ENCODE measurements at regions not wholly inside any gene's neighbourhood (a gene's known extent, or its start where the extent isn't known, plus 50 kb on each side); places are given as distances from the start of the nearest gene placed in this dataset.

DNA sequence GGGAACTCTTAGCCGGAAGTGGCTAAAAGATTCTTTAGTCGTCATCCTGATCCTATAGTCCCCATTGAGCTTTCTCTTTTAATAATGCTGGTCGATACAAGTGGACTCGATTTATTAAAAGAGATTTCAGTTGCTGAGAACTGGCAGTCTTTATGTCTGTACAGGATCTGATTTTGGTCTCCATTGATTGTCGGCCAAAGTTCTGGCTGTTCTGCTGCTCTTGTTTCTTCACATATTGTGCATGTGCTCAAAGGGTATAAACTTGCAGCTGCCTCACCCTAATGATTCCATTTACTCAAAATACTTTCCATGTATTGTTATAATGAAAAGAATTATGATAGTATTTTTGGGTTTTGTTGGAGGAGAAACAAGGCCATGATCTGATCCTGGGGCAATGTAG, 100.7 kb upstream of the CTTNBP2 start:
- H3K4ac ChIP-seq (ENCODE audit: low read depth in 1 of 2, low read length in 2 of 2), result no peak overlapping the region
- H3K27me3 ChIP-seq (ENCODE audit: control insufficient read depth in 1 of 2, insufficient read depth in 1 of 2, low read length in 2 of 2), result no peaks in the 10 kb centered on the region
- H3K18ac ChIP-seq (ENCODE audit: low read depth in 1 of 2, low read length in 2 of 2), result no peak overlapping the region
- no peak overlapping the region for H2AFZ ChIP-seq (ENCODE audit: low read depth, low read length)
- H3K9ac ChIP-seq (ENCODE audit: low read length), result no peak overlapping the region
- H3K79me1 ChIP-seq (replicated peaks; ENCODE audit: low read length, poor library complexity, severe bottlenecking), result no peaks in the 10 kb centered on the region
- H4K8ac ChIP-seq (ENCODE audit: low read length), result no peak overlapping the region
- H3K4me3 ChIP-seq (ENCODE audit: insufficient read depth in 1 of 2, low read depth in 1 of 2, low read length in 2 of 2), result no peak overlapping the region
- H3K4me2 ChIP-seq (ENCODE audit: low read length, poor library complexity, severe bottlenecking), result no peak overlapping the region
- no peak overlapping the region for H2BK15ac ChIP-seq (ENCODE audit: low read depth, poor library complexity, severe bottlenecking)
- no peak for DNase-seq
- no peak overlapping the region for H3K27ac ChIP-seq (ENCODE audit: low read length, poor library complexity, severe bottlenecking)
- H2BK5ac ChIP-seq (ENCODE audit: low read depth, low read length, poor library complexity, severe bottlenecking), result no peak overlapping the region
- H2AK5ac ChIP-seq (ENCODE audit: low read length, severe bottlenecking), result no peak overlapping the region
- H3K14ac ChIP-seq (ENCODE audit: low read length in 2 of 2), result no peak overlapping the region
- no peak overlapping the region for H2BK12ac ChIP-seq (ENCODE audit: low read length in 2 of 2)
- no peak overlapping the region for H2BK120ac ChIP-seq (ENCODE audit: low read depth, low read length)
- H4K91ac ChIP-seq (ENCODE audit: low read length), result no peak overlapping the region
- no peak overlapping the region for H3K23ac ChIP-seq (ENCODE audit: low read length in 2 of 2)
- 98% methylated on average over 5 of the region's 5 CpGs for WGBS
- H3K9me3 ChIP-seq (ENCODE audit: control insufficient read depth, low read length), result no peaks in the 10 kb centered on the region
- H3K4me1 ChIP-seq (ENCODE audit: control insufficient read depth, insufficient read depth, low read depth, low read length), result peaks cover 5% of the 10 kb centered on the region
- H3K36me3 ChIP-seq (ENCODE audit: control insufficient read depth in 1 of 2, insufficient read depth in 2 of 2, low read depth in 1 of 2, low read length in 2 of 2), result no peaks in the 10 kb centered on the region

DNA sequence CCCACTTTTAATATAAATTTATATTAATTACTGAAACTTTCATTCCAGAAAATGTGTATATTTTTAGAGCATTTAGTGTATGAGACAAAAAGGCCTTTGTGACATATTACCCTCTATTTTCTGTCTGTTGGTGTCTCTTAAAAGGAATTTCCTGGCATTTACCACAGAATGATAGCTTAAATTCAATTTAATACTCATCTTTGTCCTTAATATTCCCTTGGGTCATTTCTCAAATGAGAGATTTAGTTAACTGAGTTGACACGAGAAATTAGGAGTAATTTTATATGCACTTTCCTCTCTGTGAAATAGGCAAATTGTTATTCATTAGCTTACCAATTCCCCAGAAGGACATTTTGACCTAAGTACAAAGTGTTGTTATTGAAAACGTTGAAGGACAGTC, 101.7 kb upstream of the CTTNBP2 start:
- Histone ChIP-seq H3K4me1 (ENCODE audit: control insufficient read depth, insufficient read depth, low read depth, low read length) (peaks cover 5% of the 10 kb centered on the region), H4K8ac (ENCODE audit: low read length) (no peak overlapping the region), H2AK5ac (ENCODE audit: low read length, severe bottlenecking) (no peak overlapping the region), H3K36me3 (ENCODE audit: control insufficient read depth in 1 of 2, insufficient read depth in 2 of 2, low read depth in 1 of 2, low read length in 2 of 2) (no peaks in the 10 kb centered on the region), H3K27ac (ENCODE audit: low read length, poor library complexity, severe bottlenecking) (no peak overlapping the region), H3K9me3 (ENCODE audit: control insufficient read depth, low read length) (no peaks in the 10 kb centered on the region), H2AFZ (ENCODE audit: low read depth, low read length) (no peak overlapping the region), H3K4me3 (ENCODE audit: insufficient read depth in 1 of 2, low read depth in 1 of 2, low read length in 2 of 2) (no peak overlapping the region), H2BK5ac (ENCODE audit: low read depth, low read length, poor library complexity, severe bottlenecking) (no peak overlapping the region), H3K27me3 (ENCODE audit: control insufficient read depth in 1 of 2, insufficient read depth in 1 of 2, low read length in 2 of 2) (no peaks in the 10 kb centered on the region), H3K14ac (ENCODE audit: low read length in 2 of 2) (no peak overlapping the region), H2BK120ac (ENCODE audit: low read depth, low read length) (no peak overlapping the region), H4K91ac (ENCODE audit: low read length) (no peak overlapping the region), H3K79me1 (replicated peaks; ENCODE audit: low read length, poor library complexity, severe bottlenecking) (no peaks in the 10 kb centered on the region), H3K4me2 (ENCODE audit: low read length, poor library complexity, severe bottlenecking) (no peak overlapping the region), H3K18ac (ENCODE audit: low read depth in 1 of 2, low read length in 2 of 2) (no peak overlapping the region), H3K4ac (ENCODE audit: low read depth in 1 of 2, low read length in 2 of 2) (no peak overlapping the region), H2BK12ac (ENCODE audit: low read length in 2 of 2) (no peak overlapping the region), H2BK15ac (ENCODE audit: low read depth, poor library complexity, severe bottlenecking) (no peak overlapping the region), H3K23ac (ENCODE audit: low read length in 2 of 2) (no peak overlapping the region), H3K9ac (ENCODE audit: low read length) (no peak overlapping the region)
- no CpG with 5 or more reads among the region's 2 CpGs for WGBS
- DNase-seq, result no peak

DNA sequence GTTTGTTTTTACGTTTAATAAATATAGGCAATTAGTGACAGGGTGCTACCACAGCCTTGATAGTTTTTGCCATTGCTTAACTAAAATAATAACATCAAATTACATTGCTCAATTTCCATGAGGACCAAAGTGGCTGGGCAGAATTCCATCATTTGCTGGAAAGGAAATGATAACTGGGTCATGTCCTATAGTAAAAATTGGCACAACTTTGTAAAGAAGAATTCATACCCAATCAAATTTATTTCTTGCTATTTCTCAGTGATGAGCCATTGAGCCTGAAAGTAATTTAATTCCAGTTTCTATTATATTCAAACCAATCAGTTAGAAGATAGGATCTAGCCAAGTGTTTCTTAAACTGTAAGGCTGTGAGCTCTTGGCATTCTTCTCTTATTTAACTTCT, 102.2 kb upstream of the CTTNBP2 start:
- Histone ChIP-seq H2AFZ (ENCODE audit: low read depth, low read length) (no peak overlapping the region), H4K91ac (ENCODE audit: low read length) (no peak overlapping the region), H3K36me3 (ENCODE audit: control insufficient read depth in 1 of 2, insufficient read depth in 2 of 2, low read depth in 1 of 2, low read length in 2 of 2) (no peaks in the 10 kb centered on the region), H3K9me3 (ENCODE audit: control insufficient read depth, low read length) (no peaks in the 10 kb centered on the region), H3K27ac (ENCODE audit: low read length, poor library complexity, severe bottlenecking) (no peak overlapping the region), H3K79me1 (replicated peaks; ENCODE audit: low read length, poor library complexity, severe bottlenecking) (no peaks in the 10 kb centered on the region), H3K27me3 (ENCODE audit: control insufficient read depth in 1 of 2, insufficient read depth in 1 of 2, low read length in 2 of 2) (no peaks in the 10 kb centered on the region), H3K18ac (ENCODE audit: low read depth in 1 of 2, low read length in 2 of 2) (no peak overlapping the region), H3K9ac (ENCODE audit: low read length) (no peak overlapping the region), H2BK12ac (ENCODE audit: low read length in 2 of 2) (no peak overlapping the region), H3K4ac (ENCODE audit: low read depth in 1 of 2, low read length in 2 of 2) (no peak overlapping the region), H3K4me2 (ENCODE audit: low read length, poor library complexity, severe bottlenecking) (no peak overlapping the region), H2AK5ac (ENCODE audit: low read length, severe bottlenecking) (no peak overlapping the region), H3K4me1 (ENCODE audit: control insufficient read depth, insufficient read depth, low read depth, low read length) (peaks cover 5% of the 10 kb centered on the region), H4K8ac (ENCODE audit: low read length) (no peak overlapping the region), H2BK120ac (ENCODE audit: low read depth, low read length) (no peak overlapping the region), H2BK5ac (ENCODE audit: low read depth, low read length, poor library complexity, severe bottlenecking) (no peak overlapping the region), H3K4me3 (ENCODE audit: insufficient read depth in 1 of 2, low read depth in 1 of 2, low read length in 2 of 2) (no peak overlapping the region), H2BK15ac (ENCODE audit: low read depth, poor library complexity, severe bottlenecking) (no peak overlapping the region), H3K14ac (ENCODE audit: low read length in 2 of 2) (no peak overlapping the region), H3K23ac (ENCODE audit: low read length in 2 of 2) (no peak overlapping the region)
- DNase-seq, result no peak
- no CpG with 5 or more reads among the region's 1 CpG for WGBS

GRCh38 chr7:117979954-117980497, 106.8 kb upstream of the CTTNBP2 start:
- Histone ChIP-seq H3K36me3 (ENCODE audit: control insufficient read depth in 1 of 2, insufficient read depth in 2 of 2, low read depth in 1 of 2, low read length in 2 of 2) (no peaks in the 10 kb centered on the region), H3K27me3 (ENCODE audit: control insufficient read depth in 1 of 2, insufficient read depth in 1 of 2, low read length in 2 of 2) (no peaks in the 10 kb centered on the region), H2BK120ac (ENCODE audit: low read depth, low read length) (no peak overlapping the region), H3K4me1 (ENCODE audit: control insufficient read depth, insufficient read depth, low read depth, low read length) (peaks cover 3% of the 10 kb centered on the region), H3K4me3 (ENCODE audit: insufficient read depth in 1 of 2, low read depth in 1 of 2, low read length in 2 of 2) (no peak overlapping the region), H3K9me3 (ENCODE audit: control insufficient read depth, low read length) (no peaks in the 10 kb centered on the region), H2BK5ac (ENCODE audit: low read depth, low read length, poor library complexity, severe bottlenecking) (no peak overlapping the region), H3K4ac (ENCODE audit: low read depth in 1 of 2, low read length in 2 of 2) (no peak overlapping the region), H3K27ac (ENCODE audit: low read length, poor library complexity, severe bottlenecking) (no peak overlapping the region), H3K9ac (ENCODE audit: low read length) (no peak overlapping the region), H4K8ac (ENCODE audit: low read length) (no peak overlapping the region), H2AFZ (ENCODE audit: low read depth, low read length) (no peak overlapping the region), H4K91ac (ENCODE audit: low read length) (no peak overlapping the region), H3K23ac (ENCODE audit: low read length in 2 of 2) (no peak overlapping the region), H2AK5ac (ENCODE audit: low read length, severe bottlenecking) (no peak overlapping the region), H2BK12ac (ENCODE audit: low read length in 2 of 2) (no peak overlapping the region), H3K14ac (ENCODE audit: low read length in 2 of 2) (no peak overlapping the region), H3K18ac (ENCODE audit: low read depth in 1 of 2, low read length in 2 of 2) (no peak overlapping the region), H3K79me1 (replicated peaks; ENCODE audit: low read length, poor library complexity, severe bottlenecking) (no peaks in the 10 kb centered on the region), H3K4me2 (ENCODE audit: low read length, poor library complexity, severe bottlenecking) (no peak overlapping the region), H2BK15ac (ENCODE audit: low read depth, poor library complexity, severe bottlenecking) (no peak overlapping the region)
- no peak for DNase-seq
- WGBS, result 88% methylated on average over 3 of the region's 4 CpGs

All from mesenchymal stem cell (in vitro differentiated cells and primary cell).